Neuronal stem cell (in vitro differentiated cells): ENCODE measurements at regions not wholly inside any gene's neighbourhood (a gene's known extent, or its start where the extent isn't known, plus 50 kb on each side); places are given as distances from the start of the nearest gene placed in this dataset.

Source experiments
- DNase-seq: peaks from one replicate; pipeline ENCODE4 v3.0.0-alpha.2; 2013; ENCODE audit warnings: low spot score
- H2AFZ ChIP-seq: one replicate; pipeline ENCODE4 v1.6.1; 2013; ENCODE audit warnings: mild to moderate bottlenecking, low read length, inconsistent platforms
- H2AK5ac ChIP-seq: 2 replicates; pipeline ENCODE4 v1.6.1; 2013; ENCODE audit warnings: low read depth, mild to moderate bottlenecking, inconsistent platforms, low read length, moderate library complexity, mixed read lengths
- H2BK120ac ChIP-seq: 2 replicates; pipeline ENCODE4 v1.6.1; 2013; ENCODE audit warnings: low read depth, mild to moderate bottlenecking, inconsistent platforms, low read length, moderate library complexity, mixed read lengths
- H2BK12ac ChIP-seq: one replicate; pipeline ENCODE4 v1.6.1; 2013; ENCODE audit warnings: low read length, inconsistent platforms
- H2BK15ac ChIP-seq: 2 replicates; pipeline ENCODE4 v1.6.1; 2013; ENCODE audit warnings: mild to moderate bottlenecking, low read length, inconsistent platforms, mixed read lengths
- H2BK5ac ChIP-seq: one replicate; pipeline ENCODE4 v1.6.1; 2013; ENCODE audit warnings: inconsistent platforms, mild to moderate bottlenecking, low read length, moderate library complexity
- H3K14ac ChIP-seq: one replicate; pipeline ENCODE4 v1.6.1; 2013; ENCODE audit warnings: low read length, inconsistent platforms
- H3K18ac ChIP-seq: 2 replicates; pipeline ENCODE4 v1.6.1; 2013; ENCODE audit warnings: low read length, inconsistent platforms
- H3K23ac ChIP-seq: 2 replicates; pipeline ENCODE4 v1.6.1; 2013; ENCODE audit warnings: low read depth, mild to moderate bottlenecking, mixed read lengths, low read length, inconsistent platforms; ENCODE audit not compliant: poor library complexity
- H3K27ac ChIP-seq: replicated peaks from 3 replicates; pipeline ENCODE4 v1.5.1; 2013; ENCODE audit warnings: low read length, inconsistent platforms
- H3K27me3 ChIP-seq, 3 experiments: 2 replicates each; pipeline ENCODE4 v1.6.1; 2013; ENCODE audit warnings: low read length in 3 of 3, mild to moderate bottlenecking in 2 of 3, inconsistent platforms in 1 of 3, low read depth in 1 of 3, mixed read lengths in 1 of 3, moderate library complexity in 1 of 3; ENCODE audit not compliant: control insufficient read depth in 3 of 3, insufficient read depth in 3 of 3
- H3K36me3 ChIP-seq, 2 donors: replicated peaks in 1 of 2; 2 replicates each; pipeline ENCODE4 v1.6.1; 2013; ENCODE audit warnings: low read length in 2 of 2; ENCODE audit not compliant: control insufficient read depth in 2 of 2, insufficient read depth in 2 of 2
- H3K4ac ChIP-seq: 2 replicates; pipeline ENCODE4 v1.6.1; 2013; ENCODE audit warnings: inconsistent platforms, mild to moderate bottlenecking, low read length, moderate library complexity
- H3K4me1 ChIP-seq, 2 donors: 1 replicate in 1 of 2; 2 replicates in 1 of 2; pipeline ENCODE4 v1.6.1; 2013; ENCODE audit warnings: low read length in 2 of 2, low read depth in 1 of 2; ENCODE audit not compliant: control insufficient read depth in 2 of 2, insufficient read depth in 1 of 2
- H3K4me2 ChIP-seq: one replicate; pipeline ENCODE4 v1.6.1; 2013; ENCODE audit warnings: mild to moderate bottlenecking, low read length, inconsistent platforms; ENCODE audit not compliant: insufficient read depth, poor library complexity, severe bottlenecking
- H3K4me3 ChIP-seq, 2 donors: 2 replicates each; pipeline ENCODE4 v1.5.1; 2013; ENCODE audit warnings: low read length in 2 of 2, mild to moderate bottlenecking in 2 of 2, inconsistent platforms in 1 of 2, moderate library complexity in 1 of 2
- H3K79me1 ChIP-seq: one replicate; pipeline ENCODE4 v1.6.1; 2013; ENCODE audit warnings: low read depth, mild to moderate bottlenecking, inconsistent platforms, low read length, moderate library complexity
- H3K9ac ChIP-seq: one replicate; pipeline ENCODE4 v1.6.1; 2013; ENCODE audit warnings: mild to moderate bottlenecking, low read depth, low read length, inconsistent platforms; ENCODE audit not compliant: poor library complexity
- H3K9me3 ChIP-seq, 2 donors: replicated peaks in 1 of 2; 2 replicates each; pipeline versions ENCODE3 to v1.6.1; 2013; ENCODE audit warnings: low read length in 2 of 2, mild to moderate bottlenecking in 2 of 2, inconsistent platforms in 1 of 2, low read depth in 1 of 2, mixed read lengths in 1 of 2, moderate library complexity in 1 of 2; ENCODE audit not compliant: control insufficient read depth in 2 of 2, insufficient read depth in 1 of 2
- H4K8ac ChIP-seq: one replicate; pipeline ENCODE4 v1.6.1; 2013; ENCODE audit warnings: low read depth, mild to moderate bottlenecking, inconsistent platforms, low read length, moderate library complexity
- H4K91ac ChIP-seq: one replicate; pipeline ENCODE4 v1.6.1; 2013; ENCODE audit warnings: low read length, low read depth, mild to moderate bottlenecking, inconsistent platforms; ENCODE audit not compliant: poor library complexity
- WGBS, 2 donors: extraction: QIAGEN DNeasy Blood & Tissue Kit; methylation state at CpG; one replicate each; pipeline ENCODE4 v1.1.7; 2013; ENCODE audit warnings: missing lambda C conversion rate in 2 of 2, mixed read lengths in 1 of 2; ENCODE audit not compliant: insufficient read length in 2 of 2, insufficient replicate concordance in 1 of 2; ENCODE audit errors: extremely low coverage in 2 of 2; 5-methylcytosine and 5-hydroxymethylcytosine counted together

- Histone ChIP-seq H3K79me1 (no peaks in the 10 kb centered on the region), H3K18ac (no peak overlapping the region), H3K9me3 (peaks cover 0 to 6% of the 10 kb centered on the region in 2 donors), H3K4me1 (no peaks in the 10 kb centered on the region), H3K27ac (no peak overlapping the region), H2BK15ac (no peak overlapping the region), H3K23ac (no peak overlapping the region), H3K14ac (no peak overlapping the region), H4K91ac (no peak overlapping the region), H2BK5ac (no peak overlapping the region), H4K8ac (no peak overlapping the region), H3K4me3 (no peak overlapping the region), H3K9ac (no peak overlapping the region), H3K4ac (no peak overlapping the region), H3K4me2 (no peak overlapping the region), H2AK5ac (no peak overlapping the region), H3K36me3 (peaks cover 0 to 4% of the 10 kb centered on the region in 2 donors), H3K27me3 (no peaks in the 10 kb centered on the region), H2AFZ (no peak overlapping the region), H2BK120ac (no peak overlapping the region), H2BK12ac (no peak overlapping the region)
- no peak for DNase-seq
- WGBS, 2 donors, result no CpG with 5 or more reads among the region's 1 CpG
These were observed 261.2 kb downstream of the ADRA2A start for GRCh38 chr10:111338035-111338434.

DNA sequence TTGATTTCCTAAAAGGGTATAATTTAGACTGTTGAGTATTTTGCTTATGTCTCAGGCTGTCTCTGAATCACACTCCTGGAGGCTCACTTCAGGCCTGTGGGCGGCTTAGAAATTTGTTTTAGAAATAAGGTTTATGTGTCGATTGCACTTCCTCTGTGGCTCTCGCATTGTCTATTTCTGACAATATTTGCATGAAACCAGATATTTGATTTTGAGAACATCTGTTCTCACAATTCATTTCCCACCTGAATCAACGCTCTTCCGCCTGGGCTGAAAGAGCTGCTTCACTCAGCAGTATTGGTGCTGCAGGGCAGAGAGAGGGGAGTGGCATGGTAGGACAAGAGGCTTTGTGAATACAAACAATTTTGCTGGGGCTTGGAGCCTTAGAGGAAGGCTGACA is 262.0 kb downstream of the ADRA2A start:
- H3K79me1 ChIP-seq, result no peaks in the 10 kb centered on the region
- no peaks in the 10 kb centered on the region for H3K27me3 ChIP-seq
- H3K23ac ChIP-seq, result no peak overlapping the region
- H3K9ac ChIP-seq, result no peak overlapping the region
- no peak overlapping the region for H3K14ac ChIP-seq
- no peak overlapping the region for H4K91ac ChIP-seq
- H3K4me1 ChIP-seq, result no peaks in the 10 kb centered on the region
- no peak overlapping the region for H2BK15ac ChIP-seq
- DNase-seq, result no peak
- peaks cover 0 to 6% of the 10 kb centered on the region in 2 donors for H3K9me3 ChIP-seq
- H2AK5ac ChIP-seq, result no peak overlapping the region
- H4K8ac ChIP-seq, result no peak overlapping the region
- no peak overlapping the region for H3K4me2 ChIP-seq
- WGBS, 2 donors, result no CpG with 5 or more reads among the region's 5 CpGs
- H3K18ac ChIP-seq, result no peak overlapping the region
- H3K27ac ChIP-seq, result no peak overlapping the region
- no peak overlapping the region for H3K4me3 ChIP-seq
- H2BK5ac ChIP-seq, result no peak overlapping the region
- H3K36me3 ChIP-seq, result peaks cover 0 to 4% of the 10 kb centered on the region in 2 donors
- no peak overlapping the region for H2AFZ ChIP-seq
- H2BK120ac ChIP-seq, result no peak overlapping the region
- no peak overlapping the region for H3K4ac ChIP-seq
- no peak overlapping the region for H2BK12ac ChIP-seq

GRCh38 chr10:111344804-111345203 is 268.0 kb downstream of the ADRA2A start:
- H2BK120ac ChIP-seq, result no peak overlapping the region
- no peaks in the 10 kb centered on the region for H3K79me1 ChIP-seq
- no peak overlapping the region for H3K4me2 ChIP-seq
- H2BK5ac ChIP-seq, result no peak overlapping the region
- H2BK12ac ChIP-seq, result no peak overlapping the region
- H3K14ac ChIP-seq, result no peak overlapping the region
- no peak overlapping the region for H3K4me3 ChIP-seq
- no peak for DNase-seq
- WGBS, 2 donors, result no CpG with 5 or more reads among the region's 3 CpGs
- no peak overlapping the region for H3K4ac ChIP-seq
- H2BK15ac ChIP-seq, result no peak overlapping the region
- no peak overlapping the region for H4K91ac ChIP-seq
- no peak overlapping the region for H3K27ac ChIP-seq
- H3K4me1 ChIP-seq, result no peaks in the 10 kb centered on the region
- no peak overlapping the region for H4K8ac ChIP-seq
- H2AK5ac ChIP-seq, result no peak overlapping the region
- H3K36me3 ChIP-seq, result no peaks in the 10 kb centered on the region
- H3K9me3 ChIP-seq, result peaks cover 0 to 4% of the 10 kb centered on the region in 2 donors
- no peak overlapping the region for H2AFZ ChIP-seq
- H3K18ac ChIP-seq, result no peak overlapping the region
- H3K23ac ChIP-seq, result no peak overlapping the region
- H3K9ac ChIP-seq, result no peak overlapping the region
- H3K27me3 ChIP-seq, result no peaks in the 10 kb centered on the region

- no peak overlapping the region for H2BK120ac ChIP-seq
- H2AK5ac ChIP-seq, result no peak overlapping the region
- no CpG with 5 or more reads among the region's 6 CpGs for WGBS, 2 donors
- H3K23ac ChIP-seq, result no peak overlapping the region
- no peak overlapping the region for H2BK12ac ChIP-seq
- H3K9me3 ChIP-seq, result no peaks in the 10 kb centered on the region
- H3K4me2 ChIP-seq, result no peak overlapping the region
- no peak overlapping the region for H2BK15ac ChIP-seq
- H3K18ac ChIP-seq, result no peak overlapping the region
- H3K4ac ChIP-seq, result no peak overlapping the region
- no peak for DNase-seq
- H3K27ac ChIP-seq, result no peak overlapping the region
- no peak overlapping the region for H3K14ac ChIP-seq
- no peak overlapping the region for H2BK5ac ChIP-seq
- no peaks in the 10 kb centered on the region for H3K4me1 ChIP-seq
- H3K79me1 ChIP-seq, result no peaks in the 10 kb centered on the region
- no peak overlapping the region for H3K9ac ChIP-seq
- no peak overlapping the region for H4K8ac ChIP-seq
- no peaks in the 10 kb centered on the region for H3K36me3 ChIP-seq
- no peaks in the 10 kb centered on the region for H3K27me3 ChIP-seq
- H3K4me3 ChIP-seq, result no peak overlapping the region
- no peak overlapping the region for H2AFZ ChIP-seq
- H4K91ac ChIP-seq, result no peak overlapping the region
These were observed 270.7 kb downstream of the ADRA2A start for GRCh38 chr10:111347386-111348013.
